AG09319 (cell line): ENCODE measurements at regions not wholly inside any gene's neighbourhood (a gene's known extent, or its start where the extent isn't known, plus 50 kb on each side); places are given as distances from the start of the nearest gene placed in this dataset.
A peak's percentile ranks its signal among the peaks of the same experiment; 100 is the strongest.

Experiments used
- DNase-seq: peaks from one replicate; pipeline ENCODE4 v3.0.0-alpha.2; 2010; ENCODE audit warnings: low read depth; ENCODE audit errors: extremely low read depth
- TF ChIP-seq, protein P1 (sequence below): IDR thresholded peaks from 2 replicates; pipeline ENCODE4 v1.5.1; 2011; ENCODE audit warnings: low read depth, mild to moderate bottlenecking, inconsistent platforms, low read length, moderate library complexity

DNA sequence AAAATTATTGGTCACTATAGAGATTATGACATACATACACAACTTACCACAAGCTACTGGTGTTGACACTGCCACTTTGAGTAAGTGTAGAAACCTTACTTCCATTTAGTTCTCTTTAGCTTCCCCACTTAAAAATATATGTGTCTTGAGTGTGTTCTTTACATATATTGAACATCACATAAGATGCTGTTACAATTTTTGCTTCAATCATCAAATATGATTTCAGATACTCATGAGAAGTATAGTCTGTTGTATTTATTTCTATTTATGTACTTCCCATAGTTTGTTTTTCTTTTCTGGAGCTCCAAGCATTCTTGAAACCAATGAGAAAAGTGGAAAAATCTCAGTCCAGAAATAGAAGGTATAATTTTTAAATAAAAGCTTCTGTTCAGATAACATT lies 102.7 kb upstream of the SDK1 start:
- DNase-seq = no peak
- TF ChIP-seq, protein P1, sequence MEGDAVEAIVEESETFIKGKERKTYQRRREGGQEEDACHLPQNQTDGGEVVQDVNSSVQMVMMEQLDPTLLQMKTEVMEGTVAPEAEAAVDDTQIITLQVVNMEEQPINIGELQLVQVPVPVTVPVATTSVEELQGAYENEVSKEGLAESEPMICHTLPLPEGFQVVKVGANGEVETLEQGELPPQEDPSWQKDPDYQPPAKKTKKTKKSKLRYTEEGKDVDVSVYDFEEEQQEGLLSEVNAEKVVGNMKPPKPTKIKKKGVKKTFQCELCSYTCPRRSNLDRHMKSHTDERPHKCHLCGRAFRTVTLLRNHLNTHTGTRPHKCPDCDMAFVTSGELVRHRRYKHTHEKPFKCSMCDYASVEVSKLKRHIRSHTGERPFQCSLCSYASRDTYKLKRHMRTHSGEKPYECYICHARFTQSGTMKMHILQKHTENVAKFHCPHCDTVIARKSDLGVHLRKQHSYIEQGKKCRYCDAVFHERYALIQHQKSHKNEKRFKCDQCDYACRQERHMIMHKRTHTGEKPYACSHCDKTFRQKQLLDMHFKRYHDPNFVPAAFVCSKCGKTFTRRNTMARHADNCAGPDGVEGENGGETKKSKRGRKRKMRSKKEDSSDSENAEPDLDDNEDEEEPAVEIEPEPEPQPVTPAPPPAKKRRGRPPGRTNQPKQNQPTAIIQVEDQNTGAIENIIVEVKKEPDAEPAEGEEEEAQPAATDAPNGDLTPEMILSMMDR = no peak

DNA sequence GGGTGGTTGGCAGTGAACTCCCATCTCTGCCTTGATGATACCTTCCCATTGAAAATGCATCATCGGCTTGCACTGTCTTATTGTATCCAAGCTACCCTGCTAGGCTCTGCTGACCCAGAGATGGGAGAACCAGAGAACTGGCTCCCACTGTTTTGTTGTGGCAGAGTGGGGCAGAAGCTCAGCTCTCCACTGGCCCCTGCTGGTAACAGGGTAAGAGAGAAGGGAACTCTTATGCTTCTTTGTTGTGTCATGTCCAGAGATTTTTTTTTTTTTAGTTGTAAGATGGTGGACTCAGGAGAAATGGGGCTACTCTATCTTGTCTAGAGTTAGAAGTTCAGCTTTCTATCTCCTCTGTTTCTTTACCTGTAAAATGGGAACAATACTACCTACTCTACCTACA lies 100.5 kb upstream of the SDK1 start:
- TF ChIP-seq, protein P1 = peak; percentile 32
- DNase-seq = no peak

DNA sequence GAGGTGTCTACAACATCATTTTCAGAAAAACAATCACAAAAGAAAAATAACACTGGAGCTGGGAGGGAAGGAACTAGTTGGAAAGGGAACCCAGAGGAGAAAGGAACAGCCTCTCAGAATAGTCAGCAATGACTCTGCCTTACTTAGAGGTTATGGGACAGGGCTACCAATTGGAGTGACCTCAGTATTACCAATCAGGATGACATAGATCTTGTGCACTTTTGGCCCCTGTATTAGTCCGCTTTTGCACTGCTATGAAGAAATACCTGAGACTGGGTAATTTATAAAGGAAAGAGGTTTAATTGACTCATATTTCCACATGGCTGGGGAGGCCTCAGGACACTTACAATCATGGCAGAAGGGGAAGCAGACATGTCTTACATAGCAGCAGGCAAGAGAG lies 99.7 kb upstream of the SDK1 start:
- DNase-seq = no peak
- TF ChIP-seq, protein P1 = no peak

DNA sequence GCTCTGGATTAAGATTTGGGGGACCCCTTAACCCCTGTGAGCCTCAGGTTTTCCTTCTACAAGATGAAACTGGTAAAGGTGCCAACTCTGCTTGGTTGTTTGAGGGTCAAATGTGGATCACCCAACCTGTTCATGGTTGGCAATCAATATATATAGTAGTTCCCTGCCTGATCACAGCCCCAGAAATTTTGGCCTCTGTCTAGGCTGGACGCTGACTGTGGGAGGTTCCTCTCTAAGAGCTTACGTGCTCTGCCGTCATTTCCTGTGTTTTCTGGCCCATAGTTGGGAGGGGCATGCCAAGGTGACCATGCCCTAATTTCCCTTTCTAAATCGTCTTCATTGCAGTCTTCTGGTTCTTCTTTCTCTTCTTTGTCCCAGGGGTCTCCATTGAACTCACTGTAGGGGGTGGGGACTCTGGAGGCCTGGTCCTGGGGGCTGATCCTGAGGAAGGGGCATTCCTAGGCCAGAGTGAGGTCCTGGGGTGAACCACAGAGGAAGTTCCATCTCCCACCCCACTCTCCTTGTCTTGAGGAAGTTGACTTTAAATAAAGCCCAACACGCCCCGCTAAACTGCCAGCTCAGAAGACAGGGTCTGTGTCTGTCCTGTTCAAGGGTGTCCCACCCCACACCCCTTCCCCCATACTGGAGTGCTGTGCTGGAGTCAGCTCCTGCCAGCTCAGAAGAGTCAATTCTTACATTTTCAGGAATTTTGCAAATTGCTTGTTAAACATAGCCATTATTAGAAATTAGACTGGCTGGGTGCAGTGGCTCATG lies 98.9 kb upstream of the SDK1 start:
- TF ChIP-seq, protein P1 = no peak
- DNase-seq = no peak

DNA sequence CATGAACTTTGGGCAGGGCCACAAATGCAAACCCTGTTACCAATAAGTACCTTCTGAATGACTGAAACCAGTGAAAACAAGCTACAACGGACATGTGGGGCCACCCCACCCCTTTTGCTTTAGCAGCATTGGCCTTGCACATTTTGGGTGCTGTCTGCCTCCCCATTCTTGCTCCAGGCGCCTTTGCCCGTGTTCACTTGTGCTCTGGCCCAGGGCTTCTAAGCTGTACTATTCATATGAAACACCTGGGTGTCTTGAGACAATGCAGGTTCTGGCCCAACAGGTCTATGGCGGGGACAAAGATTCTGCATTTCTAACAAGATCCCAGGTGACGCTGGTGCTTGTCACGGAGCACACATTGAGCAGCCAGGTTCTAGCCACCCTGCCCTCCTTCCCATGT lies 96.5 kb upstream of the SDK1 start:
- TF ChIP-seq, protein P1 = no peak
- no peak for DNase-seq

DNA sequence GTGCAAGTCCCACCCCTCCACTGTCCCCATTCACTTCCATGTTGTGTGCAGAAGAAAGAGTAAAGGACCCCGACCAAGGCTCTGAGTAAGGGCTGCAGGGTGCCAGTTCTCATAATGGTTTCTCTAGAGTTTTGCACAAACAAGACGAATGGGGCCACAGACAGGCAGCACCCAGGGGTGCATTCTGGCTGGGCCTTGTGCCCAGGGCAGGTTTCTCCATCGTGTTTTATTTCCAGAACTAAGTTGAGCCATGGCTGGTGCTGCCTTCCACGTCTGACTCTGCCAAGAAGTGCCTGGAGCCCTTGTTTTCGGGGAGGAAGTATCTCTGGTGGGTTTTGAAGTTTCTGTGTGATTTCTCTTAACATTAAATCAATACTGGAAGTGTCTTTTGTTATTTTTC lies 95.0 kb upstream of the SDK1 start:
- no peak for DNase-seq
- TF ChIP-seq, protein P1 = no peak

DNA sequence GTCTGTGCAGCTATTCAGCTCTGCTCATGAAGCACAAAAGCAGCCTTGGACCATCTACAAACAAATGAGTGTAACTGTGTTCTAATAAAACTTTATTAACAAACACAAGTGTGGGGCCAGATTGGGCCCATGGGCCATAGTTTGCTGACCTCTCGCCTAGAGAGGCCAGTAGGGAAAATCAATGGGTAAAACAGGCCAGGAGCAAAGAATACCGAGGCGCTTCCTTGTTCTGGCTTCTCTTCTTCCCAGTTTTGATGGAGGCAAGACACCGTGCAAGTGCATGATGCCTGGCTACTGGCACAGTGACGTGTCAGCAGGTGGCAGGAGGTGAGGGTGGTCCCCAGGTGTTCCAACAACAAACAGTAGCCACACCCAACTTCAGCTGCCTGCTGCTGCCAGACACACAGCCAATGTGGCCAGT lies 94.3 kb upstream of the SDK1 start:
- DNase-seq = no peak
- TF ChIP-seq, protein P1 = no peak
